Stimulated activated CD8-positive, alpha-beta memory T cell treated with anti-CD3 and anti-CD28 coated beads, Interleukin-7, amount 100 ng/mL, for 48 hours (primary cell): ENCODE measurements at regions not wholly inside any gene's neighbourhood (a gene's known extent, or its start where the extent isn't known, plus 50 kb on each side); places are given as distances from the start of the nearest gene placed in this dataset.

ENCODE experiments used
- DNase-seq, 2 donors: peaks; one replicate each; pipeline ENCODE4 v3.0.0-alpha.2; 2020; ENCODE audit warnings: low read depth in 1 of 2; ENCODE audit errors: extremely low read depth in 1 of 2

DNA sequence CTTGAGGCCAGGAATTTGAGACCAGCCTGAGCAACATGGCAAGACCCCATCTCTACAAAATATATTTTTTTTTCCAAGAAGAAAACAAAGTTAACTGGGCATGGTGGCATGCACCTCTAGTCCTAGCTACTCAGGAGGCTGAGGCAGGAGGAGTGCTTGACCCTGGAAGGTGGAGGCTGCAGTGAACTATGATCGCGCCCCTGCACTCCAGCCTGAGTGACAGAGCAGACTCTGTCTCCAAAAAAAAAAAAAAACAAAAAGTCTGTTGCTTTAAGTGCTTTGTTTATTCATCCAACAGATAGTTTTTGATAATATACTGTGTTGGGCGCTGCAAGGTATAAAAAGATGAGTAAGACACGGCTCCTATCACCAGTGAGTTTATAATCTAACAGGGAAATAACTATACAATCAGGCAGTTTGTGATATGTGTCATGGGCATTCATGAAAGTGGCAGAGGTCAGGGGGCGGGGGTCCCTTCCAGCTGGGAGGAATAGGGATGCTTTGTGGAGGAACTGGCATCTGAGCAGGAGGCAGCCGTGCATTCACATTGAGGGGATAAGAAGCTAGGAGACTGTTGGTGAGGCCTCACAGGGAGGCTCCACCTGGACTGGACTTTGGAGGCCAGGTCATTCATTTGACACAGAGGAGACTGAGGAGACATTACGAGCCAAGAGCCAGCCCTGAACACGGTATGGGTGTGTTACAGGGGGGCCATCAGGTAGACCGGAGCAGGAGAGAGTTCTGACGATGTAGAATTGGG lies 67.3 kb upstream of the ERRFI1 start:
- no peak for DNase-seq

DNA sequence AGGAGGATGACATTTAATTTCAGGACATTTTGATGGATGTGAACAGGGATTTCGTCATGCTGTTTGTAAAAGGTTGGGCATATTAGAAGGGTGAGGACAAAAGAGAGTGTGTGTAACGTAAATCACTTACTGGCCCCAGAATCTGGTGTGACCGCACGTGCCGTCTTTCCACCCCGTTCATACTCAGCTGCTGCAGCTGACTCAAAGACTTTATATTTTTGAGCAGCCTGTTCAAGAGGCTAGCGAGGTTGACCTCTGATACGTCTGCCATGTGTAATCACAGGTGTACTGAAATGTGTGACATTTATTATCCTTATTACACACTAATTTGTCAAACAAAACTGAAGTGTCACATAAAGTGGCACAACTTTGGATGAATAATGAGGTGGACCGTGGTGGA lies 66.5 kb upstream of the ERRFI1 start:
- DNase-seq, result no peak

DNA sequence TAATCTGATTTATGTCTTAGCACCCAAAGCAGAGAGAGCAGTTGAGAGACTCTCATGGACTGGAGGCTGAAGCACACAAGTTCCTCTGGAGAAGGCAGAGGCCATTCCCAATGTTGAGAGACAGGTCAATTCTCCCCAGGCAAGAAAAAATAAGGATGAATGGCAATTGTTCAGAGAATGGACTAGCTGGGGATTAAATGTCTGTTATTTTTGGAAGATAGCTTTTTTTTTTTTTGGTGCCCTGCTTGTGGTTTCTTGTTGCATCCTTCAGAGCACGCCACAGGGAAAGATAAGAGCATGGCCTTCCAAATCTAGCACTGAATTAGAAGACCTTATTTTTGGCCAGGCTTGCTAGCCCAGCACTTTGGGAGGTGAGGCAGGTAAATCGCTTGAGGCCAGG lies 65.6 kb upstream of the ERRFI1 start:
- no peak for DNase-seq

DNA sequence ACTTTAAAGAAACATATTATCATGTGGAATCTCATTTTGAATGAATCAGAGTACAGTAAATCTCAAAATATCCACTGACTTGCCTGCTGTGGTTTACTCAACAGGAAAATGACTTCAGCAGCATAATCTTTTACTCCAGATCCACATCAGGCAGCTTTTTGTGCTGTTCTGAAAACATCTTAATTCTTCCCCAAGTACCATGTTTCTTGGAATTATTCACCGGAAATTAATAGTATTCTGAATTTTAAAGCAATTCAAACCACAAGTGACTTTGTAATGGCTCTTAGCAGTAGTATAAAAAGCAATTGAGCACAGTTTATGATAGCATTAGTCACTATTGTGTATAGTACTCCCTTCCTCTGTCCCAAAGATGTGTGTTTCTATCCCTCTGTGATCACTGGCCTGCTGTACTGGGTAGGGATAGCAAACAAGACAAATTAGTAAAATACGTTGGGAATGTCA lies 64.2 kb upstream of the ERRFI1 start:
- no peak for DNase-seq

DNA sequence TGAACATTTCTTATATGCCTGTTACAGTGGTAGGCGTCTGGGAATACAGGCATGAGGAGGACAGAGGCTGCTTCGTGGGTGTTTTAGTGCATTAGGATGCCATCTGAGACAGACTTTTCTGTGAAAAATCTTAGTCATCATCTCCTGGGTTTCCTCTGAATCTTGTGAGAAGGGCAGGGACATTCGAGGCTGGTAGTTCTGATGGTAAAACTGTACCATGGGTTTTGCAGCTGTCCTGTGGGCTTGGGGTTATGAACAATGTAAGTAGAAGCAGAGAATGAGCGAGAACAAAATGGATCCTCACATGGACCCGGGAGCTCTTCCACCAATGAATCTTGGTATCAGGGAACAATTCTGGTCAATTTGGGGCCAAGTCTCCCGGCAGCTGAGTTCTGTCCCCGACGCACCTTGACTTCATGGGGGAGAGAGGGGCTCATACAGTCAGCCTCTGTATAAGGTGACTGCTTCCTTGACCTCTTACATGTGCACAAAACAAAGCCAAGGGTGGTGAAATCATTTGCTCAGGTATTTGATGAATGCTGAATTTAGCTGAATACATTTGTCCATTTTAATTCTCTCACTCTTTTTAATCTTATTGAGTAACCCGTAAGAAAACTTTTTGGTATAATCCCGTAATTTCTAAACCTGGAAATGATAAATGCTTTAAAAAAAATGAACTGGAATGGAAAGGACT lies 63.6 kb upstream of the ERRFI1 start:
- peak in 1 of 2 donors; percentile 39 for DNase-seq

DNA sequence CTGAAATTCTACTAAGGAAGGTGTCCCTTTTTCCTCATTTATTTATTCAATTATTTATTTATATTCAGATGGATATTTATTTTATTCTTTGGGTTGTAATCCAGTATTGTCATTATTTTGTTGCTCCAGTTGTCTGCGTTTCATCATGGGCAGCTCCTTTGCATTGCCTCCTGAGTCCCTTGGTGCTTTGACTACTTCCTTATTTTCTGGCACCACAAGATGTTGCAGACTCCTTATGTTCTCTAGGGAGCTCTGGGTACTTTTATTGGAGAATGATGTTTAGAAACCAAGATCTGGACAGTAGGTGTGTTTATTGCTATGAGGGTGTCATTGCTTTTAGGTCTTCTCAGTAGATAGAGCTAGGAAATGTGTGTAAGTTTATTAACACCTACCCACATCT lies 59.9 kb upstream of the ERRFI1 start:
- no peak for DNase-seq

DNA sequence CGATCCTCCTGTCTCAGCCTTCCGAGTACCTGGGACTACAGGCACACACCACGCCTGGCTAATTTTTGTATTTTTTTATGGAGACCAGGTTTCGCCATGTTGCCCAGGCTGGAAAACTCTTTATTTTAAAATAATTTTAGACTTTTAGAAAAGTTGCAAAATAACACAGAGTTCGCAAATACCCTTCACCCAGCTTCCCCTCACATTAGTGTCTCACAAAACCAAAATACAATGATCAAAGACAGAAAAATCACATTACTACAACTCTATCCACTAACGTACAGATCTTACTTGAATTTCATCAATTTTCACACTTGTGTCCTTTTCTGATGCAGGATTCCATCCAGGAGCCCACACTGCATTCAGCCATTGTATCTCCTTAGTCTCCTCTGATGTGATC lies 58.8 kb upstream of the ERRFI1 start:
- no peak for DNase-seq

DNA sequence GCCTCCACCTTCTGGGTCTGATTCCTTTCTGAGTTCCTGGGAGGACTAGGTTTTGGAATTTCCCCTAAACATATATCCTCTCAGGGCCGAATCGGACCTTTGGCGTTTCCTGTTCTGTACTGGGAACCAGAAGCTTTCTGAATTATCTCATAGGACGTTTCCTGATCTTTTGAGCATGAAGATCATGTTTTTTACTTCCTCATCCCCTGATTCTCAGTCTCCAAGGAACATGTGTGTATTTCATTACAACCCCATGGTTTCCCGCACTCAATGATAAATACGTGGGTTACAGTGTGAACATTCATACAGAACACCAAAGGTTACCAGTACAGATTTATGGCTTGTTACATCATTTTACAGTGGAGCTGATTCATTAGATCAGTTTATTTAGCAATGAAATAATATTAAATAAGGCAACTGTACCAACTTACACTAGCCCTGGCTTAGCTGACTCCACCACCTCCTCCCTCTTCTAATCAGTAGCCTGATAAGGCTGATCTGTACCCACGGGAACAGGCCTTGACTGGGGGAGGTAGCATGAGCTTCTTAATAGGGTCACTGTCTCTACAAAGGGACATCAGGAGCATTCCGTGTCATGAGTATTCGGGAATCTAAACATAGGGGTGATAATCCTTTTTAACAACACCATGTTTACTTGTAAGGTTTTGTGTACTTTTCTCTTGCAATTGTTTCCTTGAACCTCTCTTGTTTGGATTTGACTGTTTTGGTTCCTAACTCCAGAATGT lies 57.8 kb upstream of the ERRFI1 start:
- DNase-seq, result no peak

DNA sequence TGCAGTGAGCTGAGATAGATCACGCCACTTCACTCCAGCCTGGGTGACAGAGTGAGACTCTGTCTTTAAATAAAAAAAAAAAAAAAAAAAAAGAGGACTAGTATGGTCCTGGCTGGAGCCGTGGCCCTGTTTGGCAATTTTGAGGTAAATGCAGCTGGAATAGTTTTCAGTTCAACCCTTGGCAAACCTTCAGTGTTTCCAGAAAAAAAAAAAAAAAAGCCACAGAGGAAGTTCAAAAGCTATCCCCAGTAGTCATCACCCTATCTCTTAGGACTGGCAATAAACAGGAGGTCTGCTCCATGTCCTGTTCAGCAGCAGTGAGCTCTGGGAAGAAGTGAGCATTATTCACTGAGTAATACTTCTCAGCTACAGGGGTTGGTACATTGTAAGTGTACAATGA lies 56.8 kb upstream of the ERRFI1 start:
- no peak for DNase-seq

DNA sequence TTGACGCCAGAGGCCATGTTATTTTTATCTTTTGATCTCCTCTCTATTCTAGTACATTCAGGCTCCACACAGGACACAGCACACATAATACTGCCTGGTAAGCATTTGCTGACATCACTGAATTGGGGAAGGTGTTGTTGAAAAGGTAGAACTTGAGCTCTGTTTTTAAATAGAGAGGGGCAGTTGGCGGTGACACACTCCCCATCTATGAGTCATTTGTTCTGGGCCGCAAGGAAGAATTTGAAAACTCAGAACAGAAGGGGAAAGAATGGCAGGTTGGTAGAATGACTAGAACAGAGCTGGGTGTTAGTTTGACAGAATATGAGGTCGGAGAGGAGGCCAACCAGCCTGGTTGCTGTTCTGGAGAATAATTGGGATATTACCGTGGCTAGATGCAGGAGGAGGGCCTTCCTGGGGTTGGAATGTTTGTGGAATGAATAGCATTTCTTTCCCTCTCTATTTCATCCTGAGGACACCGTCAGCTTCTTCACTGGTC lies 52.1 kb upstream of the ERRFI1 start:
- DNase-seq, result no peak

DNA sequence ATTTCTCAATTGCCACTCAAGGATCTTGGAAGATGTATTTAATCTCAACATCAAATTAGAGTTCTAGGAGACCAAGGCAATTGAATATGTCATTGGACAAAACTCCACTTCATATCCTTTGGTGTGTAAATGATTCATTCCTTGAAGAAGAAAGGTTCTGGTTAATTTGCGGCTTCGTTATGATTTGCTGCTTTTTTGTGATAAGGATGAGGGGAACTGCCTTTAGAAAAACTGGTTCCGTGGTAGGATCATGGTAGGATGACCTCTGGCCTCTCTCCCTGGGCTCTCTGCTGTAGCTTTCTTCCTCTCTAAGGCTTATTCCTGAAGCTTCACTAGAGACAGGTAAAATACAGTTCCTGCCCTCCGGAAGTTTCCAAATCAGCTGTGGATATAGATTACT lies 51.5 kb upstream of the ERRFI1 start:
- DNase-seq, result no peak

DNA sequence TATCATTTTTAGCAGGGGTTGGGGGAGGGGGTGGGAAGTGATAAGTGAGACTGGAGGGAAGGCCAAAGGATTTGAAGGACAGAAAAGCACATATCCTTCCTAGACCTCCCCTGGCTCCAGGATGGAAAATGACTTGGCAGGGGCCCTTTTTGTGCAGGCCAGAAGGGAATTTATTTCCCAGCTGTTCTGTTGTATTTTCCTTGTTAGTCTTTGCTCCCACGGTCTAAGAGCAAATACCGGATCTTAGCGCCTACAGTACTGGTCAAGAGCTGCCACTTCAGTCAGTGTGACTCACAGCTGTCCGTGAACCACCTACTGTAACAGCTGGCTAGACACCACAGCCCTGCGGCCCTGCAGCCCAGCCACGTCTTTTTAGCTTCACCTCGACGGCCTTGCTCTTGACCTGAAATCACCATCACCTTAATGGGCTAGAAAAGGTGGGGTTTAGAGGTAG lies 51.0 kb upstream of the ERRFI1 start:
- no peak for DNase-seq

DNA sequence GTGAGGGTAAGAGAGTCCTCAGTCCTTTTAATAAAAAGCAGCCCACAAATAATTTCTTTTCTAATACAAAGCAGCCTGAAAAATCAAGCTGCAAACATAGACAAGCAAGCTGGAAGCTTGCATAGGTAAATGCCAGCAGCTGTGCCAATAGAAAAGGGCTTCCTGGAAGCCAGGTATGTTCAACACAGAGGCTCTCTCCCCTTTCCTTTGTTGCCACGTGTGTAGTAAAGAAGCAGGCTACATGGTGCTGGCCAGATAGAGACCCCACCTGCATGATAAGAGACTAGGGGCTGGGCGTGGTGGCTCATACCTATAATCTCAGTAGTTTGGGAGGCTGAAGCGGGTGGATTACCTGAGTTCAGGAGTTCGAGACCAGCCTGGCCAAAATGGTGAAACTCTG lies 50.1 kb upstream of the ERRFI1 start:
- no peak for DNase-seq
